Activated CD4-positive, alpha-beta T cell treated with anti-CD3 and anti-CD28 coated beads for 36 hours (primary cell): ENCODE measurements at regions not wholly inside any gene's neighbourhood (a gene's known extent, or its start where the extent isn't known, plus 50 kb on each side); places are given as distances from the start of the nearest gene placed in this dataset.

ENCODE experiments used
- ATAC-seq: fragments of 200-7000 bp; cut with Tn5 transposase; one replicate; pipeline ENCODE4 v1.10.0; 2021; ENCODE audit warnings: mild to moderate bottlenecking, moderate library complexity
- CTCF ChIA-PET: fragments of 350-600 bp; sonication (Branson Sonifier 250); formaldehyde crosslinking; loops from one replicate; lab custom pipeline; 2021; ENCODE audit warnings: antibody characterized with exemption; lab: Charles Lee
- POLR2A ChIA-PET: fragments of 350-600 bp; sonication (Branson Sonifier 250); formaldehyde crosslinking; loops from one replicate; lab custom pipeline; 2021; ENCODE audit warnings: antibody characterized with exemption, inconsistent platforms; lab: Charles Lee
- DNase-seq: peaks from one replicate; pipeline ENCODE4 v3.0.0-alpha.2; 2020
- H3K27ac Mint-ChIP-seq: one replicate; pipeline ENCODE4 v1.8.0; 2021; ENCODE audit warnings: mixed read lengths
- H3K27me3 Mint-ChIP-seq: one replicate; pipeline ENCODE4 v1.8.0; 2021; ENCODE audit warnings: mixed read lengths
- H3K36me3 Mint-ChIP-seq: one replicate; pipeline ENCODE4 v1.8.0; 2021; ENCODE audit warnings: low read depth, mixed read lengths
- H3K4me1 Mint-ChIP-seq: one replicate; pipeline ENCODE4 v1.8.0; 2021; ENCODE audit warnings: mixed read lengths
- H3K4me3 Mint-ChIP-seq: one replicate; pipeline ENCODE4 v1.8.0; 2021; ENCODE audit warnings: mild to moderate bottlenecking, moderate library complexity, mixed read lengths
- H3K9me3 Mint-ChIP-seq: one replicate; pipeline ENCODE4 v1.8.0; 2021; ENCODE audit warnings: low read depth, mixed read lengths
- intact Hi-C, 2 experiments: fragments of 100-400 bp; cut with DNase I in 1 of 2; cut with micrococcal nuclease in 1 of 2; formaldehyde crosslinking; loops; one replicate each; pipeline versions ENCODE4 v1.14.2 to v1.15.1; 2022 to 2024; cut with DNase I, micrococcal nuclease

- intact Hi-C loops, result no loop called here
- Mint-ChIP-seq H3K36me3 (no peaks in the 10 kb centered on the region), H3K4me1 (no peaks in the 10 kb centered on the region), H3K27me3 (no peaks in the 10 kb centered on the region), H3K9me3 (no peaks in the 10 kb centered on the region), H3K27ac (no peak overlapping the region), H3K4me3 (no peak overlapping the region)
- ChIA-PET POLR2A (no interaction called here), CTCF (no interaction called here)
- ATAC-seq (no peak), DNase-seq (no peak)
Observed at GRCh38 chr4:136811496-136812077, 720.7 kb downstream of the PCDH18 start.

GRCh38 chr4:136810626-136811025 is 721.7 kb downstream of the PCDH18 start:
- CTCF ChIA-PET, result interaction anchor here (0.6 kb wide), 1 partner anchor 345 kb away, joined by 3 read pairs; no protein-coding TSS in a partner anchor
- DNase-seq (no peak), ATAC-seq (no peak)
- Mint-ChIP-seq H3K9me3 (peaks cover 4% of the 10 kb centered on the region), H3K27me3 (no peaks in the 10 kb centered on the region), H3K4me1 (no peaks in the 10 kb centered on the region), H3K4me3 (no peak overlapping the region), H3K27ac (no peak overlapping the region), H3K36me3 (no peaks in the 10 kb centered on the region)
- intact Hi-C loops, result no loop called here
- POLR2A ChIA-PET, result no interaction called here

DNA sequence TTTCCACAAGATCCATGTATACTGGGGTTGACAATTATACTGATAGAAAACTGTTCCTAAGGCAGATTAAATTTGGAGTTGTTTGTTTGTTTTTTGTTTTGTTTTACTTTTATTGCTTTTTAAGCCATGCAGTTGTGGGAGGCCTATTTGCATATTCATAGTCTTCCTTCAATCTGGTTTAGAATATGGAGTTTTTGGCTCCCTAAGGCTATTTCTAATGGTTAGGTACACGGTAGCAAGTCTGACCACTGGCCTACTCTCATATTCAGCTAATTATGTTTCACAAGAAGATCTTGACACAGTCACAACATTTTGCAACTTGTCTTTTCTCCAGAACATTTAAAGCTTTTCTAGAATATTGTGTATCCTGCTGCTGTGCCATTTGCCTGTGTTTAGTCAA is 725.5 kb downstream of the PCDH18 start:
- no peaks in the 10 kb centered on the region for H3K4me1 Mint-ChIP-seq
- CTCF ChIA-PET, result no interaction called here
- intact Hi-C loops, result no loop called here

DNA sequence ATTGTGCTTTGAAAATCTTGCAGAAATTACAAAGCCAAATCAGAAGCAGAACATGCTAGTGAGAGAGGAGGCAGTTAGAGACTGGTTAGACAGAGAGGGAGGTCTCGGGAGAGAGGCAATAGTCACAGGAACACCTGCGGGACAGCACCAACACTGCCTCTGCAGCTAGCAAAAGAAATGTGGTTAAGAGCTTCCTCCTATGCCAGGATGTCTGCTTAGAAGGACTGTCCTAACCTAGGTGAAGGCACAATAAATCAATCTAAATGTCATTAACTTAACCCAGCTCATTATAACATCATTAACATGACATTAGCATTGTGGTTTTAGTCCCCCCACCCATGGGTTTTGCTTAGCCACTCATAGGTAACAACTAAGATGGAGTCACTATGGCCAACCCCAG is 726.7 kb downstream of the PCDH18 start:
- ATAC-seq, result no peak
- Mint-ChIP-seq H3K4me3 (no peak overlapping the region), H3K27ac (no peak overlapping the region), H3K27me3 (no peaks in the 10 kb centered on the region), H3K9me3 (peaks cover 9% of the 10 kb centered on the region), H3K4me1 (no peaks in the 10 kb centered on the region), H3K36me3 (no peaks in the 10 kb centered on the region)
- ChIA-PET POLR2A (no interaction called here), CTCF (no interaction called here)
- intact Hi-C loops, result no loop called here
- DNase-seq, result no peak

More for the DNA sequence above, 725.5 kb downstream of the PCDH18 start:
- Mint-ChIP-seq H3K4me3 (no peak overlapping the region), H3K27ac (no peak overlapping the region), H3K27me3 (no peaks in the 10 kb centered on the region), H3K9me3 (peaks cover 9% of the 10 kb centered on the region), H3K36me3 (no peaks in the 10 kb centered on the region)
- ATAC-seq (no peak), DNase-seq (no peak)
- POLR2A ChIA-PET, result no interaction called here

GRCh38 chr4:136803433-136803832 is 728.9 kb downstream of the PCDH18 start:
- intact Hi-C loops, result no loop called here
- Mint-ChIP-seq H3K4me3 (no peak overlapping the region), H3K27me3 (no peaks in the 10 kb centered on the region), H3K36me3 (no peaks in the 10 kb centered on the region), H3K9me3 (peaks cover 9% of the 10 kb centered on the region), H3K27ac (no peak overlapping the region), H3K4me1 (no peaks in the 10 kb centered on the region)
- no peak for ATAC-seq
- DNase-seq, result no peak
- ChIA-PET CTCF (no interaction called here), POLR2A (no interaction called here)

GRCh38 chr4:136800248-136800647 is 732.0 kb downstream of the PCDH18 start:
- Mint-ChIP-seq H3K4me3 (no peak overlapping the region), H3K27me3 (no peaks in the 10 kb centered on the region), H3K27ac (no peak overlapping the region), H3K4me1 (no peaks in the 10 kb centered on the region), H3K36me3 (no peaks in the 10 kb centered on the region), H3K9me3 (peaks cover 5% of the 10 kb centered on the region)
- DNase-seq (no peak), ATAC-seq (no peak)
- ChIA-PET POLR2A (no interaction called here), CTCF (interaction anchor here (0.6 kb wide), 1 partner anchor 798 kb away, joined by 3 read pairs; no protein-coding TSS in a partner anchor)
- intact Hi-C loops, result no loop called here

DNA sequence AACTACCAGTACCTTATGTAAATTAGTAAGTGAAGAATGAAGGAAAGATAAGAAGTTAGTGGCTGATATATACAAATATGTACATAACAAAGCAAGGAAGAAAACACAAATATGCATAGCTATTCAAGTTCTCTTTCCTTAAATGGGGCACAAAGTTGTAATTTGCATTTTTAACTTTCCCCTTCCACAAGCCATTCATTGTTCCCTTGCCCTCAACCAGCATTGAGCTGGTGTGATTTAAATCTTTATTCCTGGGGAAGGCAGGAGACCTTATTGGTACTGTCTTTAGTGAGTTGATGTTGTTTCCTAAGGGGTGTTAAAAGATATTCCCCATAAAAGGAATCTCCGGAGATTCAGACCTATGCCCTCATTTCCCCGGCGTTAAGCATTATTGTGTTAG is 735.3 kb downstream of the PCDH18 start:
- Mint-ChIP-seq H3K27ac (no peak overlapping the region), H3K4me3 (no peak overlapping the region), H3K4me1 (no peaks in the 10 kb centered on the region), H3K36me3 (no peaks in the 10 kb centered on the region), H3K9me3 (no peaks in the 10 kb centered on the region), H3K27me3 (no peaks in the 10 kb centered on the region)
- ATAC-seq (no peak), DNase-seq (no peak)
- CTCF ChIA-PET, result no interaction called here
- intact Hi-C loops, result no loop called here
- POLR2A ChIA-PET, result no interaction called here

- ChIA-PET CTCF (no interaction called here), POLR2A (no interaction called here)
- intact Hi-C loops, result no loop called here
- H3K27ac Mint-ChIP-seq, result no peak overlapping the region
- no peaks in the 10 kb centered on the region for H3K4me1 Mint-ChIP-seq
- ATAC-seq (no peak), DNase-seq (no peak)
- no peak overlapping the region for H3K4me3 Mint-ChIP-seq
- H3K27me3 Mint-ChIP-seq, result no peaks in the 10 kb centered on the region
- H3K36me3 Mint-ChIP-seq, result no peaks in the 10 kb centered on the region
- no peaks in the 10 kb centered on the region for H3K9me3 Mint-ChIP-seq
Observed at GRCh38 chr4:136793848-136794247, 738.4 kb downstream of the PCDH18 start.

DNA sequence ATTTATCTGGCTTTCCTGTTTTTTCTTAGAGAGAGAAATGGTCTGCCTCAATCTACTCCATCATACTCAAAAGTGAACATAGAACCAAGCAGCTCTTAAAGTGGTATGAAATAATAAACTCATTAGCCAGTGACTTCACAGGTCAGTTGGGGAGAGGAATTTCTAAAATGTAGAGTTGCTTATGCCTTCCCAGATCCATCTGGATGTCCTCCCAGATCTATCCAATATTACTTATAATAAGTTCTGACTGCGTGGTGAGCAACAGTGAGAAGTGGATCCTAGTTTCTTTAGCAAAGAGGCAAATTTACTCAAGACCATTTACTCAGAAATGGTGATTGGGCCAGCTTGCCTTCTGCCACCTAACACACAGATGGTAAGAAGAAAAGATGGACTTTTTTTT is 748.0 kb downstream of the PCDH18 start:
- DNase-seq, result no peak
- Mint-ChIP-seq H3K27ac (no peak overlapping the region), H3K27me3 (no peaks in the 10 kb centered on the region), H3K4me3 (no peak overlapping the region), H3K36me3 (no peaks in the 10 kb centered on the region), H3K4me1 (no peaks in the 10 kb centered on the region), H3K9me3 (peaks cover 3% of the 10 kb centered on the region)
- CTCF ChIA-PET, result no interaction called here
- intact Hi-C loops, result no loop called here
- no peak for ATAC-seq
- POLR2A ChIA-PET, result no interaction called here

DNA sequence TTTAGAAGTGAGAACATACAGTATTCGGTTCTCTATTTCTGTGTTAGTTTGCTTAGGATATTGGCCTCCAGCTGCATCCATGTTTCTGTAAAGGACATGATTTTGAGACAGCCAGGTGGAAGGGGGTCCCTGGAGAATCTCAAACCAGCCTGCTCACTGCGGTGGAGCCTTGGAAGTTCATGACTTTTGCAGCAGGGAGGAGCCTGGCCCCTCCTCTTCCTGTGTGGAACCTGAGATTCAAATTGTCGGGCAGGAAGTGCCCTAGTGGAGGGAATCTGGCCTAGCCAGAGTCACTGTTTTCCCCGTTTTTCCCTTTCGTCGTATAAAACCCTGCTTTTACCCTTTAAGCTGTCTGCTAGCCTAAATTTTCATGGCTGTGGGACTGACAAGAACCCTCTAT is 762.6 kb downstream of the PCDH18 start:
- intact Hi-C loops, result no loop called here
- H3K4me1 Mint-ChIP-seq, result no peaks in the 10 kb centered on the region
- DNase-seq, result no peak
- H3K27me3 Mint-ChIP-seq, result no peaks in the 10 kb centered on the region
- ChIA-PET POLR2A (no interaction called here), CTCF (no interaction called here)
- H3K36me3 Mint-ChIP-seq, result no peaks in the 10 kb centered on the region
- H3K4me3 Mint-ChIP-seq, result no peak overlapping the region
- no peaks in the 10 kb centered on the region for H3K9me3 Mint-ChIP-seq
- no peak for ATAC-seq
- no peak overlapping the region for H3K27ac Mint-ChIP-seq

GRCh38 chr4:136768925-136769275 is 763.4 kb downstream of the PCDH18 start:
- ChIA-PET POLR2A (no interaction called here), CTCF (no interaction called here)
- Mint-ChIP-seq H3K9me3 (no peaks in the 10 kb centered on the region), H3K27me3 (no peaks in the 10 kb centered on the region), H3K4me3 (no peak overlapping the region), H3K4me1 (no peaks in the 10 kb centered on the region), H3K27ac (no peak overlapping the region), H3K36me3 (no peaks in the 10 kb centered on the region)
- no peak for DNase-seq
- intact Hi-C loops, result no loop called here
- no peak for ATAC-seq

GRCh38 chr4:136768213-136768924 is 763.9 kb downstream of the PCDH18 start:
- intact Hi-C loops, result no loop called here
- no peak for ATAC-seq
- no peak overlapping the region for H3K4me3 Mint-ChIP-seq
- no peak overlapping the region for H3K27ac Mint-ChIP-seq
- POLR2A ChIA-PET, result no interaction called here
- no peaks in the 10 kb centered on the region for H3K27me3 Mint-ChIP-seq
- no peaks in the 10 kb centered on the region for H3K4me1 Mint-ChIP-seq
- no peaks in the 10 kb centered on the region for H3K9me3 Mint-ChIP-seq
- CTCF ChIA-PET, result no interaction called here
- DNase-seq, result no peak
- H3K36me3 Mint-ChIP-seq, result no peaks in the 10 kb centered on the region
